Activated CD4-positive, alpha-beta T cell treated with anti-CD3 and anti-CD28 coated beads for 48 hours (primary cell): ENCODE measurements at regions not wholly inside any gene's neighbourhood (a gene's known extent, or its start where the extent isn't known, plus 50 kb on each side); places are given as distances from the start of the nearest gene placed in this dataset.
A peak's percentile ranks its signal among the peaks of the same experiment; 100 is the strongest.

Experiments
- DNase-seq: peaks from one replicate; pipeline ENCODE4 v3.0.0-alpha.2; 2020

- no peak for DNase-seq
Measured at GRCh38 chr2:165033402-165033801, 78.1 kb upstream of the SLC38A11 start.

DNA sequence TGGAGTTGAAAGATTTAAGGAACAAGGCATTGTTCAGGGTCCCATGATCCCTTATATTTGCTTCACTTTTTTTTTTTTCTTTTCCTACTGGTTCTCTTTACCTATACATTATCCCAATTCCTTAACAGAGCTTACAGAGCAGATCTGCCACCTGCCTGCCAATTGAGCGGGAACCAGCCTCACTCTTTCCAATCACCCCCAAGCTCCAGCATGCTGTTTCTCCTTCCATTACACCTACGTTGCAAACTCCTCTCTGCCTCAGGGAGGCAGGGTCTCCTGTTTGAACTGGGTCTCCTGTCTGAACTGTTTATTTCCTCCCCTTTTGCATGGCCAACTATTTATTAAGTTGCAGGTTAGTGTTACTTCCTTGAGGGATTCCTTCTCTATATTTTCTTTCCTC is 77.2 kb upstream of the SLC38A11 start:
- no peak for DNase-seq

- no peak for DNase-seq
Measured at GRCh38 chr2:165024199-165024598, 68.9 kb upstream of the SLC38A11 start.

- no peak for DNase-seq
Measured at GRCh38 chr2:165022781-165023180, 67.5 kb upstream of the SLC38A11 start.

DNA sequence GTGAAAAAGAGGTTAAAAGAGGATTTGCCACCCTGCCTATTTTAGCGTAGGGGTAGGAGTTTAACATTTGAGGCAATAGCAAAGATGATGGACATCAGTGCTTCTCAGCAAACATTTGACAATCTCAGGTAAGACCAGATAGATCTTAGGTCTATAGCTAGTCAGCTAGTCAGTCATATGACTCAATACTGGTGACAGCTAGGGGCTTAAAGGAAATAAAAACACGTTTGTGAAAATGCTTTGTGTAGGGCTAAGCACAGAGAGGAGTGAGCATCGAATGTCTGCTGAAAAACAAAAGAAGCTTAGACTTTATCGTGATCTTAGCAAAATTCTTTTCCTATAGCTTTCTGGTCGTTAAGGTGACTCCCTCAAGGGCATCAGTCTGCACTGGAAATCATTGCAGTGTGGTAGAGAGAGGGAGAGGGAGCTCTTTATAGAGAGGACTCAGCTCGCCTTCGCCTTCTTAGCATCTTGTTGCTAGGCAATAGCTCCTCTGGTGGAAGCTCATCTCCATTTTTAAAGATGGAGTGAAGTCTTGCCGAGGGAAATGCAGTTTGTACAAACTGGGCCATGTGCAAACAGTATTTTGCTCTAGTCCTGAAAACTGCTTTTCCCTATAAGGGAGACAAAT is 62.8 kb upstream of the SLC38A11 start:
- no peak for DNase-seq

DNA sequence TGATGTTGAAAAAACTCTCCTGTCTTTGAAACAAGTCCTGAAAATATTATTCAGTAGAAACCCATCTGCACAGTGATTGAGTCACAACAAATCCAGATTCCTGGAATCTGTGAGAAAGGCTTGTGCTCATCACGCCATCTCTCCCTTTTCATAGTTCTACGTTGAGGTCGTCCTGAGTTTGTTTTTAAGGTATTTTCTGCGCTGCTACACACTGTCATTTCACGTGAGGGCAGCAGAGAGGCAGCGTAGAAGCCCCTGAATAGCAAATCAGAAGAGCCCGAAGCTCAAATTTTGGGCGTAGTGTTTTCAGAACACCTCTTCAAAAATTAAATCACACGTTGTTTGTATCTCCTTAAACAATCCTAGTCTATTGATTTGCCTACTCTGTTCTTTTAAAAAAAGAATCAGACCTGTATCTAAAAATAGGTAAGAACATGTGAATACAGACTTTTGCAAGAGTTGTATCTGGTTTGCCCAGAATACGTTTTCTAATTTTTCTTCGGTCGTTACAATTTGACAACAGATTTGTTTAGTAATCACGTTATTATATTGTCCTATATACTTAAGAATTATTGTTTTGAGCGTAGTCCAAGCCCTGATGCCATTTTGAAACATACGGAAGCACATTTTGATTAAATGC is 61.6 kb upstream of the SLC38A11 start:
- peak; percentile 21 for DNase-seq

DNA sequence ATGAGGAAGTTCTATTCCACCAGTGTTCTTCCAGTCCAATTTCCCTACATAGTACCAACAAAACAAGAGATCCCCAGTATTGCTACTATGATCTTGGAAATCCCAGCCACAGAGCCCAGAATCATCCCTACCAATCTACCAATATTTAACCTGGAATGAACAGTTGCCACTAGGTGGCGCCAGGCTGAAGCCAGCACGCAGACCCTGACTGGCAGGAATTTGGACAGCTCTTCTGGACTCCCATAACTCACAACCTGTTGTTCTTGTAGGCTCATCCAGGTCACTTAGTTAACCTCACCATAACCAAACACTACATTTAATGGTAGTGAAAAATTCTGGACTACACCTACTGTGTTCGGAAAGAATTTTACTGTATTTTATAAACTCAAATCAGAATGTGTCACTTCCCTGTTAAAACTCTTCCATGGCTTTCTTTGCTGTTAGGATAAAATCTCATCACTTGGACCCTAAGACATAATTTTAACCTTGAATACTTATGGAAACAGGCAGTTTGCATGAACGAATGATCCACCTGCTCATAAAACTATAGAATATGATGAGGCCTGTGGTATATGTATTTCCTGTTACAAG is 59.8 kb upstream of the SLC38A11 start:
- DNase-seq = peak; percentile 72

DNA sequence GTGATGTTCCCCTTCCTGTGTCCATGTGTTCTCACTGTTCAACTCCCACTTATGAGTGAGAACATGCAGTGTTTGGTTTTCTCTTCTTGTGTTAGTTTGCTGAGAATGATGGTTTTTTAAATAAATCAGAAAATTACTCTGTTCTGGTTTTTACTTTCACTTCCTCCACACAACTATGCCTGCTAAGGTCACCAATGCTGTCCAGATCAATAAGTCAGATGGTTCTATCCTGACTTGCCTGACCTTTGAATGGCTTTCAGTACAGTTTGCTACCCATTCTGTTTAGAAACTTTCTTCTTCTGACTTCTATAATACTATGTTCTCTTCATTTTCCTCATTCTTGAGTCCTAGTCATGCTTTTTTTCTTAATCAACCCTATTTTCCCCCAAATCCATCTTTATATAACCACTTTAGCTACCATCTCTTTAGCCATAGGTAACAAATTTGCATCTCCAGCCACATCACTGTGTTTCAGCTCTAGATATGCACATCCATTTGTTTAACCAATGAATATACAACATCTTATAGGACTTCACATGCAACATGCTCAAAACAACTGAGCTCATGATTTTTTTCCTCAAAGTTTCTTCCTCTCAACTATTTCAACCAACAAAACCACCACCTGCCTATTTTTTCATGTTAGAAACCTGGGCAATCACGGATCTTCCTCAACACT is 58.8 kb upstream of the SLC38A11 start:
- no peak for DNase-seq

- DNase-seq = no peak
Measured at GRCh38 chr2:165011199-165011598, 55.9 kb upstream of the SLC38A11 start.

DNA sequence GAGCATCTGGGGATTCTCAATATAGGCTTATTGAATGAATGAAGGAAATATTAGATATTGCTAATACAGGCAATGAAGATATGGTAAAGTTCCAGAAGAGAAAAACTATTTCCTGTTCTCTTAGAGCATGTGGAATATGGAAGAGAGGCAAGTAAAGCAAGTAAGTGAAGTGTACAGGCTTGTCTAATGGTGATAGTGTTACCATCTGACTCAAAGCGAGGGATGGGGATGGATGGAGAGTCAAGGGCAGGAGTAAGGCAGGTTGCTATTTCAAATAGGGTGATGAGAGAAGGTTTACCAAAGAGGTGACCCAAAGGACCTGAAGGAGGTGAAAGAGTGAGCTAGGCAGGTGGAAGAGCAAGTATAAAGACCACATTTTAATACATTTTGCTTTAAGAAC is 55.2 kb upstream of the SLC38A11 start:
- DNase-seq = no peak

DNA sequence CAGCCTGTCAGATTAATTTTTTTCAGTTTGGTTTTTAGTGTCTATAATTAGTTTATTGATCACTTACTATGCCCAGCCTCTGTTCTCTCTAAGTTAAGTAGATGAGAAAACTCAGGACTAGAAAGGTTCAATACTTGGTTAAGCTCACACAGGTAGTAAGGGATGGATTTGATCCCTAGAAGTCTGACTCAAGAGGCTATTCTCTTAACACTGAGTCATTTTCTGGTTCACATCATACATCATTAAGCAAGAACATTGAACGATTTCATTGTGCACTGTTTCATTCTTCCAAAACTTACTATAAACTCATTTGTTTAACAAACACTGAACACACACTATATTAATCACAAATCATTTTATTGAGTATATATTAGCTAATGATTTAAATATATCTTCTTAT is 54.1 kb upstream of the SLC38A11 start:
- no peak for DNase-seq

- no peak for DNase-seq
Measured at GRCh38 chr2:165008730-165009315, 53.5 kb upstream of the SLC38A11 start.

- no peak for DNase-seq
Measured at GRCh38 chr2:165007161-165007744, 51.9 kb upstream of the SLC38A11 start.
